HG03066 (cell line): ENCODE measurements at regions not wholly inside any gene's neighbourhood (a gene's known extent, or its start where the extent isn't known, plus 50 kb on each side); places are given as distances from the start of the nearest gene placed in this dataset.

ENCODE experiments used
- ATAC-seq: cut with Tn5 transposase; IDR thresholded peaks from one replicate; pipeline ENCODE4 v1.9.1; 2021; ENCODE audit warnings: low read depth; ENCODE audit not compliant: unreplicated experiment

DNA sequence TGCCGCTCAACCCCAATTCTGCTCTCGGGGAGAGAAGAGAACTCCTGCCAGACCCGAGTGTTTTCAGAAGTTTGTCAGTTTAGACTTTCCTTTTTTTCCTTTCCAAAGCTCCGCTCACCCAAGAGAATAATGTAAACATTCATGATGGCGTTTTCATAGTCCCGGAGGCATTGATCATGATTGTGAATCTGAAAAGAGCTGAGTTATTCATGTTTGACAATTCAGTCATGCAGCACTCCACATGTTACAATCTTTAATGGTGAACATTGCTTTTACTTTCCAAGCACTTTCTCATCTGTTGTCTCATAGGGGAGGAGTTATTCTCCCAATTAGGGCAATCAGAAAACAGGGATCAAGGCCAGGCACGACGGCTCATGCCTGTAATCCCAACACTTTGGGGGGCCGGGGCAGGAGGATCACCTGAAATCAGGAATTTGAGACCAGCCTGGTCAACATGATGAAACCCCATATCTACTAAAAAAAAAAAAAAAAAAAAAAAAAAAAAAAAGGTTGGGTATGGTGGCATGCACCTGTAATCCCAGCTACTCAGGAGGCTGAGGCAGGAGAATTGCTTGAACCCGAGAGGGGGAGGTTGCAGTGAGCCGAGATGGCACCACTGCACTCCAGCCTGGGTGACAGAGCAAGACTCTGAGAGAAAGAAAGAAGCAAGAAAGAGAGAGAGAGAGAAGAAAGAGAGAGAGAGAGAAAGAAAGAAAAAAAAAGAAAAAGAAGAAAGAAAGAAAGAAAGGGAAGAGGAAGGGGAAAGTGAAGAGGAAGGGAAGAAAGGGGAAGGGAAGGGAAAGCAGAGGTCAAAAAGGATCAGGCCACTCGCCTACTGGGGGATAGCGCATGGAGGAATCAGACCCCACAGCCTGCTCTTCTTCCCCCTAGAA lies 70.0 kb upstream of the TNRC6C start:
- ATAC-seq, result no peak

DNA sequence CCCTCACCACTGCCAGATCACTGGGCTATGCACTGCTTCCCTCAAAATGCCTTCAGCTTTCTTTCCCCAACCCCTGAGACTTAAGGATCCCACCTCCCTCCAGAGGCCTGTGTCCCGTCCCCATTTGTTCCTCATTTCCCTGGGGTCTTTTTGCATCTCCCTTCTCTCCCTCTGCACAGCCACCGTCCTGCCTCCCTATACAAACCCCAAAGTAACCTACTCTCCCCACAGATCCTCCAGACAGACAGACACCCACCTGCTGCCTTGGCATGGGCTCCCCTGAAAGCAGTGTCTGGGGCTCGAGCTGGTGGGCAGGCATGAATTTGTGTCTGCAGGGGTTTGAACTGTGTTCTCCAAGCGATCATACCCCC lies 69.4 kb upstream of the TNRC6C start:
- ATAC-seq, result no peak

DNA sequence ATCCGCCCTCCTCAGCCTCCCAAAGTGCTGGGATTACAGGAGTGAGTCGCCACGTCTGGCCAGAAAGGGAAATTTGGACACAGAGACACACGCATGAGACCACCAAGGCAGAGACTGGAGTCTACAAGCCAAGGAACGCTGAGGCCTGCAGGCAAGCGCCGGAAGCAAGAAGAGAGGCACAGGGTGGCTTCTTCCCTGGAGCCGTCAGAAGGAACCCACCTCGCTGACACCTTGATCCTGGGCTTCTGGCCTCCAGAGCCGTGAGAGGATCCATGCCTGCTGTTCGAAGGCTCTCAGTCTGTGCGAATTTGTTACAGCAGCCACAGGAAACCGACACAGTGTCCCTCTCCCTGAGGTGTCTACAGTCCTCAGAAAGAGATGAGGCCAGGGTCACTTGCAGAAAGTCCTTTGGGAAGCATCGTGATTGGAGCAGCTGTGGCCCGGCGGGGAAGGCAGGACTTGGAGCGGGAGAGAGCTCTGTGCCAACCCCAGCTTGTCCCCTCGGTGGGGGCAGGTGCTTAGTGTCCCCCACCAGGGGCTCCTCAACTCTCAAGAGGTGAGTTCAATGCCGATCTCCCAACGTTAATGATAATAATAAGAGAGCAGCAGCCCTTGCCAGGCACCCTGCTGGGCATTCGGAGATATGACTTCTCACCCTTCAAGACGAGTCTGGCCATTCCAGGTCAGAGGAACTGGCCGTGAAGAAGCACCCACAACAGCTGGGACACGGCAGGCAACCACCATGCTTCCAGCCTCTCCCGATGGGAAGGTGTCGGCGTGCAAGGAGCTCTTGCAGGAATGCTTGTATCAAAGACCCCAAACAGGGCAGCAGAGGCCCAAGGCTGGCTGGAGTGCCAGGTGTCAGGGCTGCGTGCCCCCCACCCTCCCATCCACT lies 68.4 kb upstream of the TNRC6C start:
- no peak for ATAC-seq

DNA sequence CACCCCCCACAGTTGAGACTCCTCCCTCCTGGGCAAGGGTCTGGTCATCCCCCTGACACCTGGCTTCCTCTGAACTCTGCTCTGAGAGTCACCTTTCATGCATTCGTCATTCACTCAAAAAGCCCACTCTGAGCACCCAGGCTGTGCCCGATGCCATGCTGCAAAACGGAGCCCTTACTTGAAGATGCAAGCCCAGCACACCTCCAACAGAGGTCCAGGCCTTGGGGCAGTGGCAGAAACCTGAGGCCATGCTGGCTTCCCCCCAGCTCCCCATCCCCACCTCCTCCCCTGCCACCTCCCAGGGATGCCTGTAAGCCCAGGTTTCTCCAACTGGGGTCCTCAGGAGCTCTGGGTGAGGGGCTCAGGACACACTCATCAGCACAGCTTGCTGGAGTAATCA lies 67.7 kb upstream of the TNRC6C start:
- ATAC-seq, result no peak

- ATAC-seq, result no peak
Observed at GRCh38 chr17:77891602-77892001, 66.9 kb upstream of the TNRC6C start.

DNA sequence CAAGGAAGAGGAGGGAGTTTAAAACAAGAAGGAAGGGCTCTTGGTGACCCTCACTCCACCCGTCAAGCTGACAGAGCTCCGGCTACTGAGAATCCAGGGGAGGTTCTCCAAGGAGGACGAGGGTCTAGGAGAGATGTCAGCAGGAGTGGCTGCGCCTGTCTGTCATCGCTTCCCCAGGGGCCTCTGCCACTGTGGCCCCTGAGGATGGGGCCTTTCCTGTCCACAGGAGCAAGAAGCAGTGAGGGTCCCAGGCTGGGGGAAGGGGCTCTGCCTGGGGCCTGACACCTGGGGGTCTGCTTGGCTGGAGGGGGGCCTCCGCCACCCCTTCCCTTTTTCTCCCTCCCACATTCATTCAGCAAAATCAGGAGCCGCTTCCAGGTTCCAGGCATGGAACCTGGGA lies 66.5 kb upstream of the TNRC6C start:
- no peak for ATAC-seq

- ATAC-seq, result no peak
Observed at GRCh38 chr17:77892469-77893143, 65.9 kb upstream of the TNRC6C start.

DNA sequence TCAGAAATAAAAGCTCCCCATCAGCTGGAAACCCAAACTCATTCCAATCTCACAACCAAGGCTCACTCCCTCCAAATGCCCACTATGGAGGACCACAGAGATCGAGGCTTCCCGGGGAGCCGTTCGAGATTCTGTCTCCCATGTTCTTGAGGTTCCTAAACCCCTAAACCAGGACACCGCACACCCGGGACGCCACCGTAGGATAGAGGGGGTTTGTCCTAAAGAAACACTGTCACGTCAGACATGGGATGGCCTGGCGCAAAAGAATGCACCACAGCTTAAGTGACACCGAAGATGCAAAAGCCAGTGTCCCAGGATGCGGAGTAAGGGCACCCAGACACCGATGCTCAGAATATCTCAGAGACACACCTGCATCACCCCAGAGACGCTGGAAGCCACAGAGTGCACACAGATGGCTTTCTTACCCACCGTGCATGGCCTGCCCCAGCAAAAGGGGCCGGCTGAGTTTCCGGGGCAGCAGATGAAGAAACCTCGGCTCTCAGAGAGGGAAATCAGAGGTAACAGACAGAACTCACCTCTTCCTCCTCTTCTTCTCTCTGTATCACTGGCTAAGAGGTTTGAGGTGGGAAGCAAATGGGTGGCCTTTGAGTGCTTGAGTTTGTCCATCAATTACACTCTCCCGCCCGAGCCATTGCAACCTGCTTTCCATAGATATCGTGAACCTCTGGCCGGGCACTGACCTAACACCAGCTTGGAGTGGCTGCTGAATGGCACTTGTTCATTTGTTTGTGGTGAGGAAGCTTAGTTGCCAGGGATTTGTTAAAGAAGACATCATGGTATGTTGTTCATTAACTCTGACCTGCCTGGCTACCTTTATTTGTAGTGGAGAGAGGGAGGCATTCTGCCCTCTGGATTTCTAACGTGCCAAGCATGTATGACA lies 65.1 kb upstream of the TNRC6C start:
- no peak for ATAC-seq

DNA sequence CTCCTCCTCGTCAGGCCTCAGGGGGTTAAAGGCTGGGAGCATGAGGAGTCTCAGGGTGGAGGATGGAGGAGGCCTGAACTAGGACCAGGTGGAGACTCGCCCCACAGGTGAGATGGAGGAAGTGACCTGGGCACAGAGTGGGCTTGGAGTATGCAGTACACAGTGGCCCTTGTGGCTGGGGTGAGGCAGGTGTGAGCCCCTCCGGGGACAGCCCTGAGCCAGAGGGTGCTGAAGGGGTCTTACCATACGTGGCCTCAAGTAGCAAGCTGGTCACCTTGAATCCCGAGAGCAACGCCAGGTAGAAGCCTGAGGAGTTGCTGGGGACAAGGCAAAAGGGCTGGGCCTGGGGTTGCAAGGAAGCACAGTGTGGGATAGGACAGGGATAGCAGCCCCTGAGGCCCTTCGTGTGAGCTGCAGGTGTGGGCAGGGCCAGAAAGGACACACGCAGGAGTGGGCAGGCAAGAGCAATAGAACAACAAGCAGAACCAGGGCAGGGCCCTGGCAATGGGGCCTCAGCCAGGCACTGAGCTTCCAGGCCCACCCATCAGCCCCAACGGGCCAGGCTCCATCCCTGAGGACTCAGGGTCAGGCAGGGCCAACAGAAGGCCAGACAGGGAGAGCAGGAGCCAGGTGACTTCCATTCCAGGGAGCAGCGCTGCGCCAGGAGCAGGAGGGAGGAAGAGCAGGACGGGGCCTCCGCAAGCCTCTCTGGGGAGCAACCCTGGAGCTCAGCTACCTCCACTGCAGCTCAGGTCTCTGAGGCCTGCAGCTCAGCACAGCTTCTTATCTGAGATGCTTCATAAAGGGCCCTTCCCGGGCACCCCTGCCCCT lies 64.2 kb upstream of the TNRC6C start:
- no peak for ATAC-seq

GRCh38 chr17:77897741-77898301 lies 60.7 kb upstream of the TNRC6C start:
- no peak for ATAC-seq

- ATAC-seq, result no peak
Observed at GRCh38 chr17:77898521-77899434, 59.7 kb upstream of the TNRC6C start.

GRCh38 chr17:77899498-77899897 lies 59.0 kb upstream of the TNRC6C start:
- no peak for ATAC-seq

GRCh38 chr17:77901481-77901880 lies 57.0 kb upstream of the TNRC6C start:
- ATAC-seq, result no peak

- ATAC-seq, result no peak
Observed at GRCh38 chr17:77905266-77905665, 53.2 kb upstream of the TNRC6C start.

- ATAC-seq, result no peak
Observed at GRCh38 chr17:77905766-77906165, 52.7 kb upstream of the TNRC6C start.

GRCh38 chr17:77906377-77906871 lies 52.1 kb upstream of the TNRC6C start:
- ATAC-seq, result no peak
